GM23338 (cell line): ENCODE measurements at regions not wholly inside any gene's neighbourhood (a gene's known extent, or its start where the extent isn't known, plus 50 kb on each side); places are given as distances from the start of the nearest gene placed in this dataset.

Experiments
- ATAC-seq: fragments of 200-7000 bp; cut with Tn5 transposase; 3 replicates; pipeline ENCODE4 v1.9.1; 2020
- DNase-seq: peaks from one replicate; pipeline ENCODE4 v3.0.0-alpha.2; 2015; ENCODE audit warnings: low spot score
- H2AFZ ChIP-seq: fragments of 200-600 bp; sonication (generic); 2 replicates; pipeline ENCODE4 v1.8.0; 2016; ENCODE audit warnings: antibody characterized with exemption, mild to moderate bottlenecking, moderate library complexity
- H3F3A ChIP-seq: fragments of 200-600 bp; sonication (generic); replicated peaks from 2 replicates; pipeline ENCODE4 v1.8.0; 2017; ENCODE audit warnings: antibody characterized with exemption, mixed run types, low read depth
- H3K27ac ChIP-seq: fragments of 200-600 bp; sonication (generic); 2 replicates; pipeline ENCODE4 v1.6.1; 2016; ENCODE audit warnings: low read depth
- H3K27me3 ChIP-seq: fragments of 200-600 bp; sonication (generic); 2 replicates; pipeline ENCODE4 v1.8.0; 2016; ENCODE audit warnings: mild to moderate bottlenecking, mixed run types, moderate library complexity; ENCODE audit not compliant: insufficient read depth
- H3K36me3 ChIP-seq: fragments of 200-600 bp; sonication (generic); 2 replicates; pipeline ENCODE4 v1.8.0; 2016; ENCODE audit warnings: mild to moderate bottlenecking; ENCODE audit not compliant: insufficient read depth
- H3K4me1 ChIP-seq: fragments of 200-600 bp; sonication (generic); 2 replicates; pipeline ENCODE4 v1.8.0; 2016; ENCODE audit warnings: mild to moderate bottlenecking, moderate library complexity; ENCODE audit not compliant: insufficient read depth
- H3K4me2 ChIP-seq: fragments of 200-600 bp; sonication (generic); 2 replicates; pipeline ENCODE4 v1.7.1; 2017; ENCODE audit warnings: mixed run types
- H3K4me3 ChIP-seq: fragments of 200-600 bp; sonication (generic); 2 replicates; pipeline ENCODE4 v1.6.1; 2016; ENCODE audit warnings: mixed run types
- H3K79me2 ChIP-seq: fragments of 200-600 bp; sonication (generic); replicated peaks from 2 replicates; pipeline ENCODE4 v1.8.0; 2017; ENCODE audit warnings: mild to moderate bottlenecking; ENCODE audit not compliant: insufficient read depth
- H3K9me2 ChIP-seq: fragments of 200-600 bp; sonication (generic); 2 replicates; pipeline ENCODE4 v1.8.0; 2017; ENCODE audit not compliant: insufficient read depth
- H4K20me1 ChIP-seq: fragments of 200-600 bp; sonication (generic); replicated peaks from 2 replicates; pipeline ENCODE4 v1.8.0; 2017; ENCODE audit warnings: mild to moderate bottlenecking; ENCODE audit not compliant: insufficient read depth
- H3K27ac Mint-ChIP-seq: 2 replicates; pipeline ENCODE4 v1.8.0; 2020; ENCODE audit warnings: inconsistent platforms, mild to moderate bottlenecking, moderate library complexity, mixed read lengths
- H3K27me3 Mint-ChIP-seq: 3 replicates; pipeline ENCODE4 v1.8.0; 2022; ENCODE audit warnings: low read depth, mild to moderate bottlenecking, moderate library complexity, mixed read lengths, inconsistent platforms; ENCODE audit not compliant: insufficient read depth, poor library complexity
- H3K36me3 Mint-ChIP-seq: 3 replicates; pipeline ENCODE4 v1.8.0; 2021; ENCODE audit warnings: low read depth, mild to moderate bottlenecking, inconsistent platforms, moderate library complexity, mixed read lengths
- H3K4me1 Mint-ChIP-seq: 3 replicates; pipeline ENCODE4 v1.8.0; 2020; ENCODE audit warnings: mild to moderate bottlenecking, inconsistent platforms, mixed read lengths
- H3K4me3 Mint-ChIP-seq: 3 replicates; pipeline ENCODE4 v1.8.0; 2021; ENCODE audit warnings: moderate library complexity, mild to moderate bottlenecking, inconsistent platforms, mixed read lengths
- H3K9me3 Mint-ChIP-seq: 3 replicates; pipeline ENCODE4 v1.8.0; 2020; ENCODE audit warnings: moderate library complexity, mild to moderate bottlenecking, inconsistent platforms, mixed read lengths
- CREB1 ChIP-seq: fragments of 250-450 bp; sonication (Bioruptor Pico); IDR thresholded peaks from 2 replicates; pipeline ENCODE4 v1.5.0; 2020; ENCODE audit warnings: low read depth, mild to moderate bottlenecking, moderate library complexity
- ETS1 ChIP-seq: IDR thresholded peaks from 2 replicates; pipeline ENCODE4 v1.6.1; 2016; ENCODE audit warnings: antibody characterized with exemption
- EZH2 ChIP-seq: fragments of 200-600 bp; sonication (generic); IDR thresholded peaks from one replicate; pipeline ENCODE4 v1.8.0; 2017; ENCODE audit warnings: antibody characterized with exemption, mild to moderate bottlenecking, low read depth; ENCODE audit not compliant: unreplicated experiment
- EZH2phosphoT487 ChIP-seq: fragments of 200-600 bp; sonication (generic); IDR thresholded peaks from one replicate; pipeline ENCODE4 v1.8.1; 2018; ENCODE audit warnings: antibody characterized with exemption; ENCODE audit not compliant: unreplicated experiment
- JUNB ChIP-seq: IDR thresholded peaks from one replicate; pipeline ENCODE4 v1.6.1; 2016; ENCODE audit warnings: antibody characterized with exemption; ENCODE audit not compliant: unreplicated experiment
- NANOG ChIP-seq: IDR thresholded peaks from 2 replicates; pipeline ENCODE4 v1.6.1; 2016; ENCODE audit warnings: antibody characterized with exemption, borderline replicate concordance
- POLR2AphosphoS5 ChIP-seq: IDR thresholded peaks from 2 replicates; pipeline ENCODE4 v1.6.1; 2016; ENCODE audit warnings: antibody characterized with exemption, low read depth
- ZNF331 ChIP-seq: fragments of 250-450 bp; sonication (Bioruptor Pico); IDR thresholded peaks from 2 replicates; pipeline ENCODE4 v1.5.0; 2020; ENCODE audit warnings: low read depth, mild to moderate bottlenecking, moderate library complexity
- TF ChIP-seq, protein P1 (sequence below), 2 experiments: fragments of 200-600 bp in 1 of 2; sonication (generic) in 1 of 2; conservative IDR thresholded peaks; 2 replicates each; pipeline versions ENCODE4 v1.5.1 to v1.6.1; 2016 to 2017; ENCODE audit warnings: antibody characterized with exemption in 2 of 2, low read depth in 2 of 2, mild to moderate bottlenecking in 2 of 2, moderate library complexity in 1 of 2

- H3K9me2 ChIP-seq: no peaks in the 10 kb centered on the region
- Mint-ChIP-seq H3K36me3 (peaks cover 3% of the 10 kb centered on the region; the same call in 1 of the 3 replicates), H3K9me3 (peaks cover 22% of the 10 kb centered on the region), H3K4me1 (peaks cover 6% of the 10 kb centered on the region; the same call in 1 of the 3 replicates), H3K4me3 (no peak overlapping the region; the same call in 2 of the 3 replicates), H3K27ac (no peak overlapping the region), H3K27me3 (peaks cover 13% of the 10 kb centered on the region)
- H3F3A ChIP-seq: no peaks in the 10 kb centered on the region
- no peaks in the 10 kb centered on the region for H3K36me3 ChIP-seq
- H3K79me2 ChIP-seq: no peaks in the 10 kb centered on the region
- H2AFZ ChIP-seq: no peak overlapping the region
- no peak for TF ChIP-seq ETS1
- no peak for TF ChIP-seq ZNF331 (CRISPR knock-in tag)
- no peak for TF ChIP-seq NANOG
- TF ChIP-seq, protein P1, sequence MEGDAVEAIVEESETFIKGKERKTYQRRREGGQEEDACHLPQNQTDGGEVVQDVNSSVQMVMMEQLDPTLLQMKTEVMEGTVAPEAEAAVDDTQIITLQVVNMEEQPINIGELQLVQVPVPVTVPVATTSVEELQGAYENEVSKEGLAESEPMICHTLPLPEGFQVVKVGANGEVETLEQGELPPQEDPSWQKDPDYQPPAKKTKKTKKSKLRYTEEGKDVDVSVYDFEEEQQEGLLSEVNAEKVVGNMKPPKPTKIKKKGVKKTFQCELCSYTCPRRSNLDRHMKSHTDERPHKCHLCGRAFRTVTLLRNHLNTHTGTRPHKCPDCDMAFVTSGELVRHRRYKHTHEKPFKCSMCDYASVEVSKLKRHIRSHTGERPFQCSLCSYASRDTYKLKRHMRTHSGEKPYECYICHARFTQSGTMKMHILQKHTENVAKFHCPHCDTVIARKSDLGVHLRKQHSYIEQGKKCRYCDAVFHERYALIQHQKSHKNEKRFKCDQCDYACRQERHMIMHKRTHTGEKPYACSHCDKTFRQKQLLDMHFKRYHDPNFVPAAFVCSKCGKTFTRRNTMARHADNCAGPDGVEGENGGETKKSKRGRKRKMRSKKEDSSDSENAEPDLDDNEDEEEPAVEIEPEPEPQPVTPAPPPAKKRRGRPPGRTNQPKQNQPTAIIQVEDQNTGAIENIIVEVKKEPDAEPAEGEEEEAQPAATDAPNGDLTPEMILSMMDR (conservative IDR thresholded peaks at IDR 0.05; ENCODE audit: low read depth in 2 of 2): no peak
- DNase-seq (no peak), ATAC-seq (no peak)
- no peak overlapping the region for H3K27ac ChIP-seq
- no peak overlapping the region for H3K4me2 ChIP-seq
- no peaks in the 10 kb centered on the region for H4K20me1 ChIP-seq
- H3K4me3 ChIP-seq: no peak overlapping the region
- no peaks in the 10 kb centered on the region for H3K27me3 ChIP-seq
- H3K4me1 ChIP-seq: no peaks in the 10 kb centered on the region
These were observed 51.7 kb upstream of the NANOS1 start for GRCh38 chr10:118977835-118978234.

DNA sequence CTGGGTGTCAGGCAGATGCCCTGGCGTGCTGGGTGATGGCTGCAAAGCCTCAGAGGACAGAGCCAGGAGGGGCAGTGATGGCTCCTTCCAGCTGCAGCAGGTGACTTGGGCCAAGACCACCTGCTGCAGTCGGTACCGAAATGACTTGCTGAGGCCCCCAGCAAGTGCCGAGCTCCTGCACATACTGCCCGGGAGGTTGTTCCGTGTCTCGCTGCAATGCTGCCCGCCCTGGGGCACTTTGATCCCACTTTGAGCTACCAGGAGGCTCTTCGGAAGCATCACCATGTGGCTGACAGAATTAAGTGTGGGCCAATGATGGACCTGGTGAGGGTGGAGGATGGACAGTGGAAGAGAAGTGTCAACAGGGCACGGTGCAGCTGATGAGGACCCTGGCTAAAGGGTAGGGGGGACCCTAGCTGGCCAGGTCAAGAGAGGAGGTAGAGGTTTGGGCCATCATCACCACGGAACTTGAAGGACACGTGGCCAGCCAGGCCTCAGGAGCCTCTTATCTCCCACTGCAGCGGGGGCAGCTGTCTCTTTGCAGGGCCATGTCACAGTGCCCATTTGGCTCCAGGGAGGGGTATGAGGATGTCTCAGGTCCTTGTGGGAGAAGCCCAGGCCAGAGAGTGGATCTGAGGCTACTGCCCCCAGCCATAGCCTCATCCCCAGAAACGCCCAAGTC is 51.1 kb upstream of the NANOS1 start:
- Mint-ChIP-seq H3K36me3 (peaks cover 3% of the 10 kb centered on the region; the same call in 1 of the 3 replicates), H3K4me1 (peaks cover 10% of the 10 kb centered on the region), H3K4me3 (no peak overlapping the region), H3K27ac (no peak overlapping the region), H3K27me3 (peaks cover 15% of the 10 kb centered on the region), H3K9me3 (peaks cover 17% of the 10 kb centered on the region)
- Histone ChIP-seq H3K36me3 (no peaks in the 10 kb centered on the region), H3K27ac (no peak overlapping the region), H3F3A (no peaks in the 10 kb centered on the region), H3K4me2 (no peak overlapping the region), H2AFZ (no peak overlapping the region), H3K4me1 (0 out of 2 replicates have a peak, but pooled peaks cover 4% of the 10 kb centered on the region), H3K4me3 (no peak overlapping the region), H4K20me1 (no peaks in the 10 kb centered on the region), H3K79me2 (no peaks in the 10 kb centered on the region), H3K9me2 (no peaks in the 10 kb centered on the region), H3K27me3 (no peaks in the 10 kb centered on the region)
- TF ChIP-seq CREB1 (CRISPR knock-in tag) (no peak), NANOG (no peak), POLR2AphosphoS5 (no peak)
- DNase-seq (no peak), ATAC-seq (no peak)

GRCh38 chr10:118978998-118979350 is 50.5 kb upstream of the NANOS1 start:
- Histone ChIP-seq H3K9me2 (no peaks in the 10 kb centered on the region), H3K4me3 (no peak overlapping the region), H3K36me3 (no peaks in the 10 kb centered on the region), H3K4me2 (no peak overlapping the region), H3F3A (no peaks in the 10 kb centered on the region), H3K27ac (no peak overlapping the region), H3K4me1 (peaks cover 6% of the 10 kb centered on the region; the same call in 1 of the 2 replicates), H3K79me2 (no peaks in the 10 kb centered on the region), H2AFZ (no peak overlapping the region), H4K20me1 (no peaks in the 10 kb centered on the region), H3K27me3 (no peaks in the 10 kb centered on the region)
- H3K36me3 Mint-ChIP-seq: 0 out of 3 replicates have a peak, but pooled peaks cover 3% of the 10 kb centered on the region
- DNase-seq: no peak
- H3K27me3 Mint-ChIP-seq: peaks cover 15% of the 10 kb centered on the region
- ATAC-seq: no peak
- no peak overlapping the region for H3K27ac Mint-ChIP-seq
- no peak overlapping the region for H3K4me3 Mint-ChIP-seq
- peaks cover 13% of the 10 kb centered on the region for H3K9me3 Mint-ChIP-seq
- peaks cover 12% of the 10 kb centered on the region for H3K4me1 Mint-ChIP-seq
- TF ChIP-seq ETS1 (no peak), ZNF331 (CRISPR knock-in tag) (no peak), JUNB (no peak), EZH2 (no peak), EZH2phosphoT487 (no peak), CREB1 (CRISPR knock-in tag) (no peak)
- TF ChIP-seq, protein P1 (conservative IDR thresholded peaks at IDR 0.05; ENCODE audit: low read depth in 2 of 2): no peak
